Neuronal stem cell (in vitro differentiated cells): ENCODE measurements at regions not wholly inside any gene's neighbourhood (a gene's known extent, or its start where the extent isn't known, plus 50 kb on each side); places are given as distances from the start of the nearest gene placed in this dataset.
A peak's percentile ranks its signal among the peaks of the same experiment; 100 is the strongest.

ENCODE experiments used
- DNase-seq: peaks from one replicate; pipeline ENCODE4 v3.0.0-alpha.2; 2013; ENCODE audit warnings: low spot score
- H2AFZ ChIP-seq: one replicate; pipeline ENCODE4 v1.6.1; 2013; ENCODE audit warnings: mild to moderate bottlenecking, low read length, inconsistent platforms
- H2AK5ac ChIP-seq: 2 replicates; pipeline ENCODE4 v1.6.1; 2013; ENCODE audit warnings: low read depth, mild to moderate bottlenecking, inconsistent platforms, low read length, moderate library complexity, mixed read lengths
- H2BK120ac ChIP-seq: 2 replicates; pipeline ENCODE4 v1.6.1; 2013; ENCODE audit warnings: low read depth, mild to moderate bottlenecking, inconsistent platforms, low read length, moderate library complexity, mixed read lengths
- H2BK12ac ChIP-seq: one replicate; pipeline ENCODE4 v1.6.1; 2013; ENCODE audit warnings: low read length, inconsistent platforms
- H2BK15ac ChIP-seq: 2 replicates; pipeline ENCODE4 v1.6.1; 2013; ENCODE audit warnings: mild to moderate bottlenecking, low read length, inconsistent platforms, mixed read lengths
- H2BK5ac ChIP-seq: one replicate; pipeline ENCODE4 v1.6.1; 2013; ENCODE audit warnings: inconsistent platforms, mild to moderate bottlenecking, low read length, moderate library complexity
- H3K14ac ChIP-seq: one replicate; pipeline ENCODE4 v1.6.1; 2013; ENCODE audit warnings: low read length, inconsistent platforms
- H3K18ac ChIP-seq: 2 replicates; pipeline ENCODE4 v1.6.1; 2013; ENCODE audit warnings: low read length, inconsistent platforms
- H3K23ac ChIP-seq: 2 replicates; pipeline ENCODE4 v1.6.1; 2013; ENCODE audit warnings: low read depth, mild to moderate bottlenecking, mixed read lengths, low read length, inconsistent platforms; ENCODE audit not compliant: poor library complexity
- H3K27ac ChIP-seq: replicated peaks from 3 replicates; pipeline ENCODE4 v1.5.1; 2013; ENCODE audit warnings: low read length, inconsistent platforms
- H3K27me3 ChIP-seq, 3 experiments: 2 replicates each; pipeline ENCODE4 v1.6.1; 2013; ENCODE audit warnings: low read length in 3 of 3, mild to moderate bottlenecking in 2 of 3, inconsistent platforms in 1 of 3, low read depth in 1 of 3, mixed read lengths in 1 of 3, moderate library complexity in 1 of 3; ENCODE audit not compliant: control insufficient read depth in 3 of 3, insufficient read depth in 3 of 3
- H3K36me3 ChIP-seq, 2 donors: replicated peaks in 1 of 2; 2 replicates each; pipeline ENCODE4 v1.6.1; 2013; ENCODE audit warnings: low read length in 2 of 2; ENCODE audit not compliant: control insufficient read depth in 2 of 2, insufficient read depth in 2 of 2
- H3K4ac ChIP-seq: 2 replicates; pipeline ENCODE4 v1.6.1; 2013; ENCODE audit warnings: inconsistent platforms, mild to moderate bottlenecking, low read length, moderate library complexity
- H3K4me1 ChIP-seq, 2 donors: 1 replicate in 1 of 2; 2 replicates in 1 of 2; pipeline ENCODE4 v1.6.1; 2013; ENCODE audit warnings: low read length in 2 of 2, low read depth in 1 of 2; ENCODE audit not compliant: control insufficient read depth in 2 of 2, insufficient read depth in 1 of 2
- H3K4me2 ChIP-seq: one replicate; pipeline ENCODE4 v1.6.1; 2013; ENCODE audit warnings: mild to moderate bottlenecking, low read length, inconsistent platforms; ENCODE audit not compliant: insufficient read depth, poor library complexity, severe bottlenecking
- H3K4me3 ChIP-seq, 2 donors: 2 replicates each; pipeline ENCODE4 v1.5.1; 2013; ENCODE audit warnings: low read length in 2 of 2, mild to moderate bottlenecking in 2 of 2, inconsistent platforms in 1 of 2, moderate library complexity in 1 of 2
- H3K79me1 ChIP-seq: one replicate; pipeline ENCODE4 v1.6.1; 2013; ENCODE audit warnings: low read depth, mild to moderate bottlenecking, inconsistent platforms, low read length, moderate library complexity
- H3K9ac ChIP-seq: one replicate; pipeline ENCODE4 v1.6.1; 2013; ENCODE audit warnings: mild to moderate bottlenecking, low read depth, low read length, inconsistent platforms; ENCODE audit not compliant: poor library complexity
- H3K9me3 ChIP-seq, 2 donors: replicated peaks in 1 of 2; 2 replicates each; pipeline versions ENCODE3 to v1.6.1; 2013; ENCODE audit warnings: low read length in 2 of 2, mild to moderate bottlenecking in 2 of 2, inconsistent platforms in 1 of 2, low read depth in 1 of 2, mixed read lengths in 1 of 2, moderate library complexity in 1 of 2; ENCODE audit not compliant: control insufficient read depth in 2 of 2, insufficient read depth in 1 of 2
- H4K8ac ChIP-seq: one replicate; pipeline ENCODE4 v1.6.1; 2013; ENCODE audit warnings: low read depth, mild to moderate bottlenecking, inconsistent platforms, low read length, moderate library complexity
- H4K91ac ChIP-seq: one replicate; pipeline ENCODE4 v1.6.1; 2013; ENCODE audit warnings: low read length, low read depth, mild to moderate bottlenecking, inconsistent platforms; ENCODE audit not compliant: poor library complexity
- WGBS, 2 donors: extraction: QIAGEN DNeasy Blood & Tissue Kit; methylation state at CpG; one replicate each; pipeline ENCODE4 v1.1.7; 2013; ENCODE audit warnings: missing lambda C conversion rate in 2 of 2, mixed read lengths in 1 of 2; ENCODE audit not compliant: insufficient read length in 2 of 2, insufficient replicate concordance in 1 of 2; ENCODE audit errors: extremely low coverage in 2 of 2; 5-methylcytosine and 5-hydroxymethylcytosine counted together

GRCh38 chr7:11315666-11316258 lies 342.1 kb downstream of the PHF14 start:
- Histone ChIP-seq H2BK120ac (no peak overlapping the region), H3K4me2 (no peak overlapping the region), H3K27me3 (no peaks in the 10 kb centered on the region), H3K36me3 (no peaks in the 10 kb centered on the region), H4K91ac (no peak overlapping the region), H3K18ac (no peak overlapping the region), H2AFZ (peak overlapping the region; percentile 70), H3K9ac (no peak overlapping the region), H2BK5ac (no peak overlapping the region), H4K8ac (no peak overlapping the region), H2BK12ac (no peak overlapping the region), H3K9me3 (peaks cover 0 to 2% of the 10 kb centered on the region in 2 donors), H3K4ac (no peak overlapping the region), H3K79me1 (no peaks in the 10 kb centered on the region), H3K4me1 (peaks cover 3 to 7% of the 10 kb centered on the region in 2 donors), H2BK15ac (no peak overlapping the region), H2AK5ac (no peak overlapping the region), H3K14ac (no peak overlapping the region), H3K4me3 (no peak overlapping the region), H3K27ac (no peak overlapping the region), H3K23ac (no peak overlapping the region)
- no CpG with 5 or more reads among the region's 3 CpGs for WGBS, 2 donors
- no peak for DNase-seq

- no peak overlapping the region for H3K18ac ChIP-seq
- no peak overlapping the region for H4K91ac ChIP-seq
- H3K4me2 ChIP-seq: no peak overlapping the region
- no peak for DNase-seq
- peaks cover 3 to 7% of the 10 kb centered on the region in 2 donors for H3K4me1 ChIP-seq
- H3K9ac ChIP-seq: no peak overlapping the region
- WGBS, 2 donors: no CpG with 5 or more reads among the region's 1 CpG
- H3K27me3 ChIP-seq: no peaks in the 10 kb centered on the region
- H3K4ac ChIP-seq: no peak overlapping the region
- H2AK5ac ChIP-seq: no peak overlapping the region
- no peak overlapping the region for H3K27ac ChIP-seq
- H3K14ac ChIP-seq: no peak overlapping the region
- H2BK120ac ChIP-seq: no peak overlapping the region
- no peak overlapping the region for H2BK12ac ChIP-seq
- H2BK5ac ChIP-seq: no peak overlapping the region
- H3K9me3 ChIP-seq: peaks cover 0 to 2% of the 10 kb centered on the region in 2 donors
- H4K8ac ChIP-seq: no peak overlapping the region
- no peaks in the 10 kb centered on the region for H3K36me3 ChIP-seq
- H2AFZ ChIP-seq: no peak overlapping the region
- no peak overlapping the region for H2BK15ac ChIP-seq
- H3K79me1 ChIP-seq: no peaks in the 10 kb centered on the region
- H3K4me3 ChIP-seq: no peak overlapping the region
- no peak overlapping the region for H3K23ac ChIP-seq
These were observed 344.1 kb downstream of the PHF14 start for GRCh38 chr7:11317766-11318165.

GRCh38 chr7:11319491-11320274 lies 346.0 kb downstream of the PHF14 start:
- H3K18ac ChIP-seq: no peak overlapping the region
- no peak overlapping the region for H3K4ac ChIP-seq
- no CpG with 5 or more reads among the region's 1 CpG for WGBS, 2 donors
- no peak overlapping the region for H3K23ac ChIP-seq
- H3K14ac ChIP-seq: no peak overlapping the region
- no peak overlapping the region for H3K9ac ChIP-seq
- H3K9me3 ChIP-seq: peaks cover 0 to 2% of the 10 kb centered on the region in 2 donors
- no peak overlapping the region for H4K8ac ChIP-seq
- H2AK5ac ChIP-seq: no peak overlapping the region
- no peak overlapping the region for H3K27ac ChIP-seq
- DNase-seq: no peak
- H3K4me3 ChIP-seq: no peak overlapping the region
- H2AFZ ChIP-seq: no peak overlapping the region
- no peaks in the 10 kb centered on the region for H3K79me1 ChIP-seq
- no peaks in the 10 kb centered on the region for H3K27me3 ChIP-seq
- no peak overlapping the region for H2BK12ac ChIP-seq
- no peak overlapping the region for H4K91ac ChIP-seq
- H2BK5ac ChIP-seq: no peak overlapping the region
- H3K36me3 ChIP-seq: no peaks in the 10 kb centered on the region
- no peak overlapping the region for H3K4me2 ChIP-seq
- no peak overlapping the region for H2BK15ac ChIP-seq
- no peak overlapping the region for H2BK120ac ChIP-seq
- H3K4me1 ChIP-seq: peaks cover 1 to 7% of the 10 kb centered on the region in 2 donors
